Activated naive CD8-positive, alpha-beta T cell (primary cell): ENCODE measurements at regions not wholly inside any gene's neighbourhood (a gene's known extent, or its start where the extent isn't known, plus 50 kb on each side); places are given as distances from the start of the nearest gene placed in this dataset.

Source experiments
- H3K27ac Mint-ChIP-seq: one replicate; pipeline ENCODE4 v1.8.0; 2021; ENCODE audit warnings: mixed read lengths
- H3K27me3 Mint-ChIP-seq: one replicate; pipeline ENCODE4 v1.8.0; 2021; ENCODE audit warnings: mixed read lengths
- H3K36me3 Mint-ChIP-seq: one replicate; pipeline ENCODE4 v1.8.0; 2021; ENCODE audit warnings: mixed read lengths
- H3K4me1 Mint-ChIP-seq: one replicate; pipeline ENCODE4 v1.8.0; 2021; ENCODE audit warnings: low read depth, mixed read lengths
- H3K4me3 Mint-ChIP-seq: one replicate; pipeline ENCODE4 v1.8.0; 2021; ENCODE audit warnings: mild to moderate bottlenecking, mixed read lengths
- H3K9me3 Mint-ChIP-seq: one replicate; pipeline ENCODE4 v1.8.0; 2021; ENCODE audit warnings: low read depth, mixed read lengths

DNA sequence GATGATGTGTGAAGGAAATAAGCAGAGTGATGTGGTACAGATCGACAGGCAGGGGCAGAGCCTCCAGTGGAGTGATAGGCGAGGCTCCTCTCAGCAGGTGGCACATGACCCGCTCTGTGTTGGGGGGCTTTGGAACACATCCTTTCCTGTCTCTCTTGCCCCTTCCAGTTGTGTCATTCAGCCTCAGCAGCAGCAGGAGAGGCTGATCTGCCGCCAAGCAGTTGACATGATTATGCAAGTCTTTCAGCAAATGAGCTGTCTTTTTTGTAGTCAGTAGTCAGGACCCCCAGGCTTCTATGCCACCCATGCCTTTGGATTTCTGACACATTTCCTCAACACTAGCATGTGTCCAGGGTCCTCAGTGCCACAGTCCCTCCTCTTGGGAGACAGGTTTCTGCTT, 307.1 kb upstream of the C1orf174 start:
- H3K4me3 Mint-ChIP-seq, result no peak overlapping the region
- H3K36me3 Mint-ChIP-seq, result no peaks in the 10 kb centered on the region
- no peak overlapping the region for H3K27ac Mint-ChIP-seq
- H3K27me3 Mint-ChIP-seq, result peaks cover 4% of the 10 kb centered on the region
- H3K4me1 Mint-ChIP-seq, result no peaks in the 10 kb centered on the region
- H3K9me3 Mint-ChIP-seq, result peaks cover 16% of the 10 kb centered on the region

DNA sequence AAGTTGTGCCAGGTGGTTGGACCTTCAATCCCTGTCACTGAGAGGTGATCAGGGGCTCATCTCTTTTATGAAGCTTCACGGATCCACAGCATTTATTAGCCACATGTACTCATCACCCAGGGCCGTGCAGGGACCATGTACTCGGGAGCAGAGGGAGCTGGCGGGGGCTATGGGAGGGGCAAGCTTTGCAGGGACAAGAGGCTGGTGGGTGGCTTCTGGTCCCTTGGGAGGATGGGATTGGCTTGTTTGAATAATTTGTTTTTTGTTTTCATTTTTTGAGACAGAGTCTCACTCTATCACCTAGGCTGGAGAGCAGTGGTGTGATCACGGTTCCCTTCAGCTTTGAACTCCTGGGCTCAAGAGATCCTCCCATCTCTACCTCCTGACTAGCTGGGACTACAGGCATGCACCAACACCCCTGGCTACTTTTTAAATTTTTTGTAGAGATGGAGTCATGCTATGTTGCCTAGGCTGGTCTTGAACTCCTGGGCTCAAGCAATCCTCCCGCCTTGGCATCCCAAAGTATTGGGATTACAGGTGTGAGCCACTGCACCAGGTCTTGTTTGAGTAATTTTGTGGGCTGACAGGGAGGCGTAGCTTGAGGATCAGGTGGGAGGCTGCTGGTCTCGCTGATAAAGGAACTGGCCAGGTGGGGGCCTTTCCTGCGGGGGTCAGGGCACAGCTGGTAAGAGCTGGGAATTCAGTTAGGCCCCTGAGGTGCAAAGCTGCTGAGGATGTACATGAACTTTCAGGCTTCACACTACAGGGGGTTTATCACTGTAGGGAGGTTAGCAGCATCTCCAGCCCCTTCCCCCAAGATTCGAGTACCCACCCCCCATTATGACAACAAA, 308.0 kb upstream of the C1orf174 start:
- peaks cover 4% of the 10 kb centered on the region for H3K27me3 Mint-ChIP-seq
- no peaks in the 10 kb centered on the region for H3K4me1 Mint-ChIP-seq
- H3K9me3 Mint-ChIP-seq, result peaks cover 16% of the 10 kb centered on the region
- no peaks in the 10 kb centered on the region for H3K36me3 Mint-ChIP-seq
- H3K4me3 Mint-ChIP-seq, result no peak overlapping the region
- no peak overlapping the region for H3K27ac Mint-ChIP-seq

DNA sequence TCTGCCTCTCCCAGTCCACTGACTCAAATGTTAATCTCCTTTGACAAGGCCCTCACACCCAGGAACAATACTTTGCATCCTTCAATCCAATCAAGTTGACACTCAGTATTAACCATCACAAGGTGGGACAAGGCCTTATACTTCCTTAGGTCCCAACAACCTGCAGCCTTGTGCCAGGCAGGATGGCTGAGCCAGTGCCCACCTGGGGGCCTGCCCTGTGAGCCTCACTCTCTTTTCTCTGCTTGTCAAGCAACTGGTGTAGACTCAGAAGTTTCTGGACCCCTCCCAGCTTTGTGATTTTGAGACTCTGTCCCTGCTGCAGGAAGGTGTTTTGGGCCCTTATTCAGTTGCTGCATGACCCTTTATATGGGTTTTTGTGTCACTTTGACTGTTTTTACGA, 310.0 kb upstream of the C1orf174 start:
- H3K9me3 Mint-ChIP-seq, result peaks cover 7% of the 10 kb centered on the region
- H3K4me3 Mint-ChIP-seq, result no peak overlapping the region
- no peak overlapping the region for H3K27ac Mint-ChIP-seq
- H3K27me3 Mint-ChIP-seq, result peaks cover 7% of the 10 kb centered on the region
- H3K4me1 Mint-ChIP-seq, result no peaks in the 10 kb centered on the region
- H3K36me3 Mint-ChIP-seq, result no peaks in the 10 kb centered on the region

DNA sequence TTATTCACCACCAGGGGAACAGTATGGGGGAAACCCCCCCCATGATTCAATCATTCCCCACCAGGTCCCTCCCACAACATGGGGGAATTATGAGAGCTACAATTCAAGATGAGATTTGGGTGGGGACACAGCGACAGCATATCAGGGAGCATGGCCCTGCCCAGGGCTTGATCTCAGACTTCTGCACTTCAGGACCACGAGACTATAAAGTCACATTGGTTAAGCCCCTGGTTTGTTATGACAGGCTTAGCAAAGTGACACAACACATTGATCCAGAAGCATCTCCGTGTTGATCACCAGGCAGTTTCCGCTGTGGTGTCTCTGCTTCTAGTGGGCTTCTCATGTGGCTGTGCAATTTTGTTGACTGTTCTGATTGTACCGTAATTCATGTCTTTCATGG, 312.7 kb upstream of the C1orf174 start:
- Mint-ChIP-seq H3K4me1 (no peaks in the 10 kb centered on the region), H3K9me3 (no peaks in the 10 kb centered on the region), H3K4me3 (no peak overlapping the region), H3K36me3 (no peaks in the 10 kb centered on the region), H3K27me3 (peaks cover 8% of the 10 kb centered on the region), H3K27ac (no peak overlapping the region)

DNA sequence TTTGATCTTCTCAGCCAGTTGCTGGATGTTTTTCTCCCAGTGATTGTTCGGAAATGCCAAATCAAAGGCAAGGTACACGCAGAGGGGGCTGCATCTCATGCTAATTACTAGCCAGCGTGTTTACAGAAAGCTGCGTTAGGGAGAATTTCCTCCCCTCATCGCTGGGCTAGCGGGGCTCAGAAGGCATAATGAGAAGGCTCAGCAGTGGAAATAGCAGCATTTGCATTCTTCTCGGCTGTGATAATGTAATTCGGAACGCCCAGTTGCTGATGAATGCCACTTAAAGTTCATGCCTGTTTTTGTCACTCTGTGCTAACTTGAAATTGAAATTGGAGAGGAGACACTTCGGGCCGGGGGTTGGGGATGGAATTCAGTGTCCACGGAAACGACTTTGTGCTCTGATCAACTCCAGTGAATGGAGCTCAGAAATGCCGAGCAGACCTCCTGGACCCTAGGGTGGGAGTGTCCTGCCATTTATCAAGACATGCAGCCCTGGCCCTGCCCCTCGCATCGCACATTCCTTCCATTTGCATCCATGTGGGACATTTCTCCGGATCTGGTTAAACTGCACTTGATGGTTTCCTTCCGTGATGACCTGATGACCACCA, 313.4 kb upstream of the C1orf174 start:
- Mint-ChIP-seq H3K9me3 (no peaks in the 10 kb centered on the region), H3K27ac (no peak overlapping the region), H3K4me1 (no peaks in the 10 kb centered on the region), H3K4me3 (no peak overlapping the region), H3K27me3 (peaks cover 8% of the 10 kb centered on the region), H3K36me3 (no peaks in the 10 kb centered on the region)

DNA sequence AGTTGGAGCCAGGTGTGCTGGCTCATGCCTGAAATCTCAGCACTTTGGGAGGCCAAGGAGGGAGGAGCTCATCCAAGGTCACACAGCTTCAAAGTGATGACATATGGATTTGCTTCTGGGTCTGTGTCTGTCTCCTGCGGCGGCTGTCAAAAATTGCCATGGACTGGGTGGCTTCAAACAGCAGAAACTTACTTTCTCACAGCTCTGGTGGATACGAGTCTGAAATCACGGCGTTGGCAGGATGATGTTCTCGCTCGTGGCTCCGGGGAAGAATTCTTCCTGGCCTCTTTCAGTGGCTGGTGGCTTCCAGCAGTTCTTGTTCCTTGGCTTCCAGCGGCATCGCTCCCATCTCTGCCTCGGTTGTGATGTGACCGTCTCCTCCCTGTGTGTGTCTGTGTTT, 314.8 kb upstream of the C1orf174 start:
- Mint-ChIP-seq H3K36me3 (no peaks in the 10 kb centered on the region), H3K9me3 (no peaks in the 10 kb centered on the region), H3K27ac (no peak overlapping the region), H3K4me1 (no peaks in the 10 kb centered on the region), H3K27me3 (peaks cover 5% of the 10 kb centered on the region), H3K4me3 (no peak overlapping the region)

DNA sequence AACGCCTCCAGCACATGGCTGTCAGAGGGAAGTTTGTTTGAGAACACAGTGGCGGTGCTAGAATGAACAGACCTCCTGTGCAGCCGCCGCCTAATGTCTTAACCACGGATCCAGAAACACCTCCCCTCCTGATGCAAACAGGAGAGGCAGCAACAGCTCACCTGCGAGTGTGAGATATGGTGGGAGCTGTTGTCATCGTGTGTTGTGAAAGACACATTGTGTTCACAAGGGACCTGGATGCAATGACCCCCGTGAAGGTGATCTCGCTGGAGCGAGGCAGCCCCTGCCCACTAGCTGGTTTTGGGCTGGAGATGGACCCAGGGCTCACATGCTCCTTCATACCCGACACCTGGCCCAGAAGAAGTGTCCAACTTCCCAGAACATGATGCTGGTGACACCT, 315.3 kb upstream of the C1orf174 start:
- H3K27ac Mint-ChIP-seq, result no peak overlapping the region
- no peaks in the 10 kb centered on the region for H3K9me3 Mint-ChIP-seq
- H3K27me3 Mint-ChIP-seq, result peaks cover 8% of the 10 kb centered on the region
- H3K4me3 Mint-ChIP-seq, result no peak overlapping the region
- H3K36me3 Mint-ChIP-seq, result no peaks in the 10 kb centered on the region
- no peaks in the 10 kb centered on the region for H3K4me1 Mint-ChIP-seq

DNA sequence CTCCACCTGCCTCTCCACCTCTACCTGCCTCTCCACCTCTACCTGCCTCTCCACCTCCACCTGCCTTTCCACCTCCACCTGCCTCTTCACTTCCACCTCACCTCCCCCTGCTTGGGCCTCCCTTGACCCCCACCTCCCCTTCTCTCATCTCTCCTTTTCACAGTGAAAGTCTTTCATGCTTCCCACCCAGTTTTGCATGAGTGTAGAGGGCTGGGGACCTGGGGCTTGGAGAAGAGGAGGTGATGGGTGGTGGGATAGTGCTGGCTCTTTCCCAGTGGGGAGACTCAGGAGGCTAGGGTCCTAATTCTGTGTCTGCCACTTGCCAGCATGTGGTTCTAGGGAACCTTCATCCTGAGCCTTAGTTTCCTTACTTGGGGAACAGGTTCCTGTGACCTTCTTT, 316.2 kb upstream of the C1orf174 start:
- H3K27me3 Mint-ChIP-seq, result peaks cover 10% of the 10 kb centered on the region
- H3K36me3 Mint-ChIP-seq, result no peaks in the 10 kb centered on the region
- H3K4me1 Mint-ChIP-seq, result no peaks in the 10 kb centered on the region
- H3K9me3 Mint-ChIP-seq, result no peaks in the 10 kb centered on the region
- H3K4me3 Mint-ChIP-seq, result no peak overlapping the region
- H3K27ac Mint-ChIP-seq, result no peak overlapping the region

DNA sequence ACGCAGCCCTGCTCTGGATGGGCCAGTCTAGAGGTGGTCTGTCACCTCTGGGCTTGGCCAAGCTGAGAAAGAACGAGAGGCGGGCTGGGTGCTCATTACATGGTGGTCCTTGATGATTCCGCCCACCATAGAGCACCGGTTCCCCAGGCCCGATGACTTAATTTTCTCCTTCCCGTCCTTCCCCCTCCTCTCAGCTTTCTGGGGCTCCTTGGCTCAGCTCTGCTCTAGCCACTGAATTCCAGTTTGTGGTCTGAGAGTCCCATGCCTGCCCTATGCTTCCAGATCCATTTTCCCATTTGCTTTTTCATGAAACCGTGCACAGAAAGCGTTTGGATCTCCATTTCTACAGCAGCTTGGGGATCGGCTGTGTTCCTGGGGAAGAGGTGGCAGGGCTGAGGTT, 318.5 kb upstream of the C1orf174 start:
- H3K9me3 Mint-ChIP-seq, result no peaks in the 10 kb centered on the region
- no peak overlapping the region for H3K27ac Mint-ChIP-seq
- no peaks in the 10 kb centered on the region for H3K36me3 Mint-ChIP-seq
- no peaks in the 10 kb centered on the region for H3K4me1 Mint-ChIP-seq
- no peak overlapping the region for H3K4me3 Mint-ChIP-seq
- H3K27me3 Mint-ChIP-seq, result peaks cover 10% of the 10 kb centered on the region

DNA sequence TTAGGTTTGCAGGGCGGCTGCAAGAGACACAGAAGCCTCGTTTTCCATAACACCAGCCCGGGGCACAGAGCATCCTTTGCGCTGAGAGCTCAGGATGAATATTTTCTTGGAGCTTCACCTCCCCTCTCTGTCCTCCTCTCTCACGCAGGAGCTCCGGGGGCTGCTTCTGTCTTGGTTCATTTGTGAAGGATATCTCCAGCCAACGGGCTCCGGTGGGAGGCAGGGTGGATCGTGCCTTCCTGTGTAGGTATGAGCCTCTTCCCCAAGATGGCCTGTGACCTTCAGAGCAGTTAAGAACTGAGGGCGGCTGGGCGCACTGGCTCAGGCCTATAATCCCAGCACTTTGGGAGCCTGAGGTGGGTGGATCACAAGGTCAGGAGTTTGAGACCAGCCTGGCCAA, 319.0 kb upstream of the C1orf174 start:
- no peaks in the 10 kb centered on the region for H3K9me3 Mint-ChIP-seq
- no peak overlapping the region for H3K27ac Mint-ChIP-seq
- H3K4me1 Mint-ChIP-seq, result no peaks in the 10 kb centered on the region
- H3K27me3 Mint-ChIP-seq, result peaks cover 10% of the 10 kb centered on the region
- no peak overlapping the region for H3K4me3 Mint-ChIP-seq
- no peaks in the 10 kb centered on the region for H3K36me3 Mint-ChIP-seq

DNA sequence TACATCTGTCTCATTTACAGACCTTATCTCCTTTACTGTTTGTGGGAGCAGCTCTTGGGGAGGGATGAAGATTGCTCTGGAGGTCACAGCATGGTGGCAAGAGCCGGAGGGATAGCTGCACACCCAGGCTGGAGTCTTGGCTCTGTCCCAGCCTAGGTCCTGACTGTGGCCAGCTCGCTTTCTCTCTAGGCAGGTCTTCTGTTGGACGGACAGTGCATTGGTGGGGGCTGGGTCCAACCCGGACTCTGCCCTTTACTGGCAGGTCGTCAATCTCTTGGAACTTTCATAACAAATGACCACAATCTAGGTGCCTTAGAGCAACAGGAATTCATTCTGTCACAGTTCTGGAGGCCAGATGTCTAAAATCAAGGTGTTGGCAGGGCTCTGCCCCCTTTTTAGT, 319.8 kb upstream of the C1orf174 start:
- H3K27me3 Mint-ChIP-seq, result peaks cover 7% of the 10 kb centered on the region
- no peaks in the 10 kb centered on the region for H3K36me3 Mint-ChIP-seq
- H3K4me1 Mint-ChIP-seq, result no peaks in the 10 kb centered on the region
- no peak overlapping the region for H3K4me3 Mint-ChIP-seq
- no peak overlapping the region for H3K27ac Mint-ChIP-seq
- H3K9me3 Mint-ChIP-seq, result no peaks in the 10 kb centered on the region

DNA sequence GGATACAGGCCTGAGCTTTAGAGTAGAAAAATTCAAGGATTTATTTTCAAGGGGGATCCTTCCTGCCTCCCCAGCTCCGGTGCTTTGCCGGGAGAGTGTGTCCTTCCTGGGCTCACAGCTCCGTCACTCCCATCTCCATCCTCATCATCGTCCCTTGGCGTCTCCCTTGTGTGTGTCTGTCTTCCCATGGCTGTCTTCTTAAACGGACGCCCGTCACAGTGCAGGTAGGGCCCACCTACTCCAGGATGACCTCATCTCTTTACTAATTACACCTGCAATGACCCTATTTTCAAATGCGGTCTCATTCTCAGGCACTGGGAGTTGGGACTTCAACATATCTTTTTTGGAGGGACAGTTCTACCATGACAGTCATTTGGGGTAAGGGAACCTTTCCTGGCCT, 320.3 kb upstream of the C1orf174 start:
- H3K9me3 Mint-ChIP-seq, result no peaks in the 10 kb centered on the region
- no peak overlapping the region for H3K4me3 Mint-ChIP-seq
- H3K27ac Mint-ChIP-seq, result no peak overlapping the region
- H3K4me1 Mint-ChIP-seq, result no peaks in the 10 kb centered on the region
- H3K27me3 Mint-ChIP-seq, result peaks cover 7% of the 10 kb centered on the region
- H3K36me3 Mint-ChIP-seq, result no peaks in the 10 kb centered on the region

DNA sequence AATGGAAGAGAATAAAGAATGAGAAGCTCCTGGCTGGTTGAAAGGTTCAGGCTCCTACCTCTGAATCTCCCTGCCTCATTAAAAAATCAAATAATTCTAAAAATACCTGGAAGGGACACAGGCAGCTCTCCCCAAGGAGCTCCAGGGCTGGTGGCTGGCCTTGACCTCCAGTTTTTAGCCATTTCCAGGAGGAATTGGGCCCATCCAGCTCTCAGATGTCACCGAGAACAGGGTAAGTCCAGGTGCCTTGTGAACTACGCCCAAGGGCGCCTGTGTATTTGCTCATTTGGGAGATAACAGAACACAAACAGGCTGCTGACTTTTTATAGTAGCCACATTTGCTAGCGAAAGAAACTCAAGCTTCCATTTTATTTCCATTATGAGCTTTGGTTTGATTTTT, 321.0 kb upstream of the C1orf174 start:
- H3K4me3 Mint-ChIP-seq, result no peak overlapping the region
- no peak overlapping the region for H3K27ac Mint-ChIP-seq
- H3K36me3 Mint-ChIP-seq, result no peaks in the 10 kb centered on the region
- no peaks in the 10 kb centered on the region for H3K9me3 Mint-ChIP-seq
- H3K4me1 Mint-ChIP-seq, result no peaks in the 10 kb centered on the region
- H3K27me3 Mint-ChIP-seq, result peaks cover 7% of the 10 kb centered on the region

DNA sequence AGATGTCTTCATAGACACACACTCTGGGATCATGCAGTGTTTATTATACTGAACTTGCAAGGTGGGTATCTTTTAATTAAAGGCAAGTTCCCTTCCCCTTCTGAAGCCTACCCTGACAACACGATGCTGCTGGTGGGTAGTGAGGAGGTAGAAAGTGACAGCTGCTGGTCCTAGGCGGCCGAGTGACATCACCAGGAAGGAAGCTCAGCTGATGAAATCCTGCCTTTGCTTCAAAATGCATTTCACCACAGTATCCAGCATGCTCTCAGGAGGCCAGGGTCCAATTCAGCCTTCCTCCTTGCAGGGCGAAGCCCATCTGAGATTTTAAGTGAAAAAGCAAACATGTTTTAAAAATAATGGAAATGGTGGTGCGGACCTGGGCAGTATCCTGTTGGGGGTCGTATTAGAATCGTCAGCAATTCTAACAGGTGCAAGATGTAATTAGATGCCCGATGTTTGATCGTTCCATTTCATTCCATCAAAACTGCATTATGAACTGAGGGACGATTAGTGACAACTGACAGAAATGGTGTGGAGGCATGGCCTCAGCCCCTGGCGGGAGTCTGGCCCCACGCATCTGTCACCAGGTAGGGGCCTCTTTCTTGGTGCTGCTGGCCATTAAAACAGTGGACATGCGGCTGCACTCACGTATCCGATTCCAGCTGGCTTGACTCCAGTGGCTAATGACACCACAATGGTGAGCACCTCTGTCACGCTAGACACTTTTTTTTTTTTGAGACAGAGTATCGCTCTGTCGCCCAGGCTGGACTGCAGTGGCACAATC, 324.8 kb upstream of the C1orf174 start:
- H3K9me3 Mint-ChIP-seq, result no peaks in the 10 kb centered on the region
- no peaks in the 10 kb centered on the region for H3K36me3 Mint-ChIP-seq
- no peak overlapping the region for H3K27ac Mint-ChIP-seq
- no peaks in the 10 kb centered on the region for H3K4me1 Mint-ChIP-seq
- peaks cover 7% of the 10 kb centered on the region for H3K27me3 Mint-ChIP-seq
- H3K4me3 Mint-ChIP-seq, result no peak overlapping the region

DNA sequence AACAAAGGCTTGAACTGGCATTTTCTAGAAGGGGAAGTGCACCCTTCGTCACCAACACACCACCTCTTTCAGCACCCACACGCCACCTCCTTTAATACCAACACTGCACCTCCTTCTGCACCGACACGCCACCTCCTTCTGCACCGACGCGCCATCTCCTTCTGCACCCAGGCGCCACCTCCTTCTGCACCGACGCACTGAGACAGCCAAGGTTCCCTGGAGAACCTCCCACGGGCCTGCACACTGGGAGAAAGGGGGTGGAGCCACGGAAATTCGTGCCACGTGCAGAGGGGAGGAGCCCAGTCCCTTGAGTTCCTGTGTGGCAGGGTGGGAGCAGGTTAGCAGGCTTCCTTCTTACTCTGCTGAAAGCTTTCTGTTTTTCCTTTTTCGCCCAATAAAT, 327.9 kb upstream of the C1orf174 start:
- H3K4me3 Mint-ChIP-seq, result no peak overlapping the region
- H3K27ac Mint-ChIP-seq, result no peak overlapping the region
- H3K4me1 Mint-ChIP-seq, result no peaks in the 10 kb centered on the region
- peaks cover 2% of the 10 kb centered on the region for H3K27me3 Mint-ChIP-seq
- H3K36me3 Mint-ChIP-seq, result no peaks in the 10 kb centered on the region
- H3K9me3 Mint-ChIP-seq, result no peaks in the 10 kb centered on the region
